HL-60 (cell line): ENCODE measurements at regions not wholly inside any gene's neighbourhood (a gene's known extent, or its start where the extent isn't known, plus 50 kb on each side); places are given as distances from the start of the nearest gene placed in this dataset.

ENCODE experiments used
- GABPA ChIP-seq: IDR thresholded peaks from 2 replicates; pipeline ENCODE4 v1.6.1; 2012; ENCODE audit warnings: low read depth
- POLR2AphosphoS5 ChIP-seq: IDR thresholded peaks from 2 replicates; pipeline ENCODE4 v1.6.1; 2012; ENCODE audit warnings: low read depth
- REST ChIP-seq: IDR thresholded peaks from 2 replicates; pipeline ENCODE4 v1.6.1; 2012; ENCODE audit warnings: low read depth; ENCODE audit not compliant: insufficient replicate concordance
- TF ChIP-seq, protein P1 (sequence below): IDR thresholded peaks from one replicate; pipeline ENCODE4 v1.5.1; 2011; ENCODE audit warnings: low read length, control low read depth, inconsistent platforms; ENCODE audit not compliant: insufficient read depth

DNA sequence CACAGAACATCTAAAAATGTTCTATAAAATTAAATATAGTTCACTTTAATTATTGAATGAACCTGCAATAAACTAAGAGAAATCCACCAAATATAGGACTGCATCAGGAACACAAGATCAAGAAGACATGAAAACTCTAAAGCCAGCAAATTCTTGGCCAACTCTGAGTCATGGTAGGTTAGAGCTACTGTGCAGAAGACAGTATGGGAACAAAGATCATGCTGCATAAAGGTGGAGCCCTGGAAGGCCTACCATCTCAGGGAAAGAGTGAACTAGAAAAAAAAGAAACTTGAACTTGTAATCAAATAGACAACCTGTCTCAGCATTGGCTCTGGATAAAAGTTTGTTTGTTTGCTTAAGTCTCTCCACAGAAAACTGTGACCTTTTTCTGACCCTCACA lies 66.9 kb upstream of the CNOT2 start:
- TF ChIP-seq, protein P1, sequence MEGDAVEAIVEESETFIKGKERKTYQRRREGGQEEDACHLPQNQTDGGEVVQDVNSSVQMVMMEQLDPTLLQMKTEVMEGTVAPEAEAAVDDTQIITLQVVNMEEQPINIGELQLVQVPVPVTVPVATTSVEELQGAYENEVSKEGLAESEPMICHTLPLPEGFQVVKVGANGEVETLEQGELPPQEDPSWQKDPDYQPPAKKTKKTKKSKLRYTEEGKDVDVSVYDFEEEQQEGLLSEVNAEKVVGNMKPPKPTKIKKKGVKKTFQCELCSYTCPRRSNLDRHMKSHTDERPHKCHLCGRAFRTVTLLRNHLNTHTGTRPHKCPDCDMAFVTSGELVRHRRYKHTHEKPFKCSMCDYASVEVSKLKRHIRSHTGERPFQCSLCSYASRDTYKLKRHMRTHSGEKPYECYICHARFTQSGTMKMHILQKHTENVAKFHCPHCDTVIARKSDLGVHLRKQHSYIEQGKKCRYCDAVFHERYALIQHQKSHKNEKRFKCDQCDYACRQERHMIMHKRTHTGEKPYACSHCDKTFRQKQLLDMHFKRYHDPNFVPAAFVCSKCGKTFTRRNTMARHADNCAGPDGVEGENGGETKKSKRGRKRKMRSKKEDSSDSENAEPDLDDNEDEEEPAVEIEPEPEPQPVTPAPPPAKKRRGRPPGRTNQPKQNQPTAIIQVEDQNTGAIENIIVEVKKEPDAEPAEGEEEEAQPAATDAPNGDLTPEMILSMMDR = no peak
- TF ChIP-seq REST (no peak), GABPA (no peak), POLR2AphosphoS5 (no peak)
